Heart right ventricle (tissue), 16 donors: ENCODE measurements at regions not wholly inside any gene's neighbourhood (a gene's known extent, or its start where the extent isn't known, plus 50 kb on each side); places are given as distances from the start of the nearest gene placed in this dataset.

Experiments used
- ATAC-seq, 8 donors: fragments of 200-7000 bp; cut with Tn5 transposase; one replicate each; pipeline ENCODE4 v1.9.1; 2020; ENCODE audit warnings: mild to moderate bottlenecking in 8 of 8, moderate library complexity in 8 of 8, moderate number of reproducible peaks in 1 of 8
- DNase-seq, 2 donors: peaks; one replicate each; pipeline ENCODE4 v3.0.0-alpha.2; 2020
- H3K27ac ChIP-seq, 10 donors: fragments of 200-600 bp; sonication (generic) in 2 of 10; one replicate each; pipeline versions ENCODE4 v1.5.0 to v1.8.0; 2020 to 2022; ENCODE audit warnings: mild to moderate bottlenecking in 3 of 10
- H3K27me3 ChIP-seq, 7 donors: fragments of 200-600 bp; one replicate each; pipeline ENCODE4 v1.8.0; 2021 to 2022; ENCODE audit warnings: mild to moderate bottlenecking in 2 of 7
- H3K36me3 ChIP-seq, 9 donors: fragments of 200-600 bp; sonication (generic) in 1 of 9; one replicate each; pipeline versions ENCODE4 v1.5.0 to v1.8.0; 2020 to 2022; ENCODE audit warnings: mild to moderate bottlenecking in 2 of 9
- H3K4me1 ChIP-seq, 9 donors: fragments of 200-600 bp; sonication (generic) in 1 of 9; one replicate each; pipeline versions ENCODE4 v1.5.0 to v1.8.0; 2020 to 2022; ENCODE audit warnings: mild to moderate bottlenecking in 4 of 9
- H3K4me3 ChIP-seq, 10 donors: fragments of 200-600 bp; sonication (generic) in 2 of 10; one replicate each; pipeline versions ENCODE4 v1.5.0 to v1.8.0; 2020 to 2022; ENCODE audit warnings: mild to moderate bottlenecking in 7 of 10, moderate library complexity in 2 of 10
- H3K9me3 ChIP-seq, 11 donors: fragments of 200-600 bp in 10 of 11; sonication (generic) in 2 of 11; one replicate each; pipeline versions ENCODE4 v1.5.0 to v1.8.0; 2013 to 2022; ENCODE audit warnings: mild to moderate bottlenecking in 2 of 11, control low read depth in 1 of 11, moderate library complexity in 1 of 11
- CTCF ChIP-seq, 9 donors: fragments of 200-600 bp; sonication (generic) in 2 of 9; IDR thresholded peaks; one replicate each; pipeline versions ENCODE4 v1.5.0 to v1.8.0; 2021 to 2022; ENCODE audit warnings: antibody characterized with exemption in 9 of 9, mild to moderate bottlenecking in 5 of 9, moderate library complexity in 1 of 9
- WGBS, 2 donors: extraction: QIAGEN DNeasy Blood & Tissue Kit; methylation state at CpG; one replicate each; pipeline ENCODE4 v1.1.7; 2013; ENCODE audit warnings: inconsistent platforms in 1 of 2; 5-methylcytosine and 5-hydroxymethylcytosine counted together
- intact Hi-C, 10 donors: fragments of 100-400 bp; cut with DNase I; formaldehyde crosslinking; loops; one replicate each; pipeline versions ENCODE4 v1.11.1 to v1.14.2; 2022
- donor health status: Arrhythmogenic right ventricular cardiomyopathy.
- donor health status: ischemic (EF 13 %, LVEDD 7.1; RV severe dilation, severe dysfunction).
- donor health status: healthy with polysubstance abuse.
- donor health status: DM: no; HTN: yes; CAD: no.
- donor health status: DM: no; HTN: no; CAD: no.
- donor health status: ischemic (EF 25% LVEDD 6.9; RV normal size, moderate dysfunction).
- donor health status: ischemic (EF 25% LVEDD 5.7; RV mildly dilated, moderate dysfunction).
- donor health status: healthy.
- donor health status: DM: yes; HTN: yes; CAD: no.
- donor health status: Ischemic cardiomyopathy.
- donor health status: ischemic (EF 35%, LVEDD 5.7; RV mildly dilated, moderate dysfunction).
- donor health status: nonischemic (EF 11% LVEDD 7.7; RV severe dilation, severe dysfunction).
- donor health status: DM: yes; HTN: yes; CAD: no.
- donor health status: PGD.
- donor health status: ischemic (EF 29% LVEDD 5.4; RV normal size, mild dysfunction).
- donor health status: nonischemic (EF 23%, LVEDD 6.1; RV moderate dilation, normal function).

GRCh38 chr5:155938051-155938450, 388.9 kb upstream of the SGCD start:
- Histone ChIP-seq H3K9me3 (no peaks in the 10 kb centered on the region), H3K4me1 (peaks cover 0 to 10% (median 5%) of the 10 kb centered on the region in 9 donors), H3K4me3 (no peak overlapping the region), H3K36me3 (no peaks in the 10 kb centered on the region), H3K27ac (no peak overlapping the region), H3K27me3 (no peaks in the 10 kb centered on the region)
- 72 to 79% methylated on average over 2 of the region's 2 CpGs for WGBS, 2 donors
- intact Hi-C loops = no loop called here
- no peak for TF ChIP-seq CTCF (IDR thresholded peaks at IDR 0.05)
- DNase-seq (no peak), ATAC-seq (no peak)

GRCh38 chr5:155941340-155941739, 385.6 kb upstream of the SGCD start:
- H3K4me1 ChIP-seq = peaks cover 0 to 10% (median 5%) of the 10 kb centered on the region in 9 donors
- H3K4me3 ChIP-seq = no peak overlapping the region
- intact Hi-C loops = loop anchor here in 6 of 10 donors (5.0 to 10.0 kb wide), 6 partner anchors 383 to 1193 kb away; partner anchors contain the start of gene SGCD (in 1 of the 6)
- no peak for TF ChIP-seq CTCF (IDR thresholded peaks at IDR 0.05)
- no peak for DNase-seq
- no peak for ATAC-seq
- H3K36me3 ChIP-seq = no peaks in the 10 kb centered on the region
- H3K27ac ChIP-seq = no peak overlapping the region
- H3K27me3 ChIP-seq = no peaks in the 10 kb centered on the region
- H3K9me3 ChIP-seq = no peaks in the 10 kb centered on the region

- TF ChIP-seq CTCF (IDR thresholded peaks at IDR 0.05) = peak; percentile 31 to 83 (median 72)
- no peaks in the 10 kb centered on the region for H3K36me3 ChIP-seq
- intact Hi-C loops = loop anchor here in 6 of 10 donors (5.0 to 10.0 kb wide), 6 partner anchors 381 to 1191 kb away; partner anchors contain the start of gene SGCD (in 1 of the 6)
- ATAC-seq (peak in 7 of 8 donors; percentile 65 to 89 (median 75)), DNase-seq (peak; percentile 27 to 31)
- H3K9me3 ChIP-seq = no peaks in the 10 kb centered on the region
- H3K4me3 ChIP-seq = no peak overlapping the region
- peaks cover 0 to 4% (median 0%) of the 10 kb centered on the region in 9 donors for H3K4me1 ChIP-seq
- H3K27me3 ChIP-seq = no peaks in the 10 kb centered on the region
- WGBS, 2 donors = 31% methylated on average over 2 of the region's 2 CpGs
- no peak overlapping the region for H3K27ac ChIP-seq
Measured at GRCh38 chr5:155943516-155944407, 383.2 kb upstream of the SGCD start.

GRCh38 chr5:155947394-155948062, 379.4 kb upstream of the SGCD start:
- H3K4me1 ChIP-seq = peaks cover 0 to 14% (median 4%) of the 10 kb centered on the region in 9 donors
- no peak overlapping the region for H3K27ac ChIP-seq
- H3K9me3 ChIP-seq = no peaks in the 10 kb centered on the region
- WGBS, 2 donors = 80% methylated on average over 4 of the region's 4 CpGs
- H3K27me3 ChIP-seq = no peaks in the 10 kb centered on the region
- intact Hi-C loops = loop anchor here in 5 of 10 donors (5.0 to 10.0 kb wide), 4 partner anchors 377 to 1187 kb away; partner anchors contain the start of gene SGCD (in 1 of the 5)
- H3K4me3 ChIP-seq = no peak overlapping the region
- H3K36me3 ChIP-seq = no peaks in the 10 kb centered on the region
- DNase-seq (no peak), ATAC-seq (no peak)
- TF ChIP-seq CTCF (IDR thresholded peaks at IDR 0.05) = no peak
